IPS-NIHi11 (cell line): ENCODE measurements at regions not wholly inside any gene's neighbourhood (a gene's known extent, or its start where the extent isn't known, plus 50 kb on each side); places are given as distances from the start of the nearest gene placed in this dataset.
A peak's percentile ranks its signal among the peaks of the same experiment; 100 is the strongest.
"Not testable (repeated sequence)": the region's sequence is repeated elsewhere in the genome, so short reads cannot be mapped to it uniquely, and the experiment has no call there.

Experiments
- DNase-seq: peaks from one replicate; pipeline ENCODE4 v3.0.0; 2012; ENCODE audit warnings: mixed read lengths, low spot score

- not testable (repeated sequence) for DNase-seq
These were observed 369.3 kb upstream of the SFSWAP start for GRCh38 chr12:131341608-131342007.

- DNase-seq = not testable (repeated sequence)
These were observed 367.5 kb upstream of the SFSWAP start for GRCh38 chr12:131343436-131343835.

- not testable (repeated sequence) for DNase-seq
These were observed 366.0 kb upstream of the SFSWAP start for GRCh38 chr12:131344715-131345520.

GRCh38 chr12:131345521-131346436, 365.1 kb upstream of the SFSWAP start:
- DNase-seq = no peak

- DNase-seq = no peak
These were observed 364.1 kb upstream of the SFSWAP start for GRCh38 chr12:131346555-131347344.

- no peak for DNase-seq
These were observed 363.6 kb upstream of the SFSWAP start for GRCh38 chr12:131347345-131347714.

- DNase-seq = no peak
These were observed 363.2 kb upstream of the SFSWAP start for GRCh38 chr12:131347732-131348131.

- DNase-seq = no peak
These were observed 362.7 kb upstream of the SFSWAP start for GRCh38 chr12:131348231-131348630.

- DNase-seq = no peak
These were observed 362.2 kb upstream of the SFSWAP start for GRCh38 chr12:131348646-131349045.

- no peak for DNase-seq
These were observed 361.3 kb upstream of the SFSWAP start for GRCh38 chr12:131349397-131350127.

- no peak for DNase-seq
These were observed 360.0 kb upstream of the SFSWAP start for GRCh38 chr12:131350943-131351318.

- DNase-seq = peak; percentile 41
These were observed 359.4 kb upstream of the SFSWAP start for GRCh38 chr12:131351319-131352028.

- no peak for DNase-seq
These were observed 358.5 kb upstream of the SFSWAP start for GRCh38 chr12:131352296-131352900.

GRCh38 chr12:131353376-131353775, 357.5 kb upstream of the SFSWAP start:
- no peak for DNase-seq

- DNase-seq = no peak
These were observed 357.1 kb upstream of the SFSWAP start for GRCh38 chr12:131353826-131354225.

GRCh38 chr12:131355361-131356245, 355.3 kb upstream of the SFSWAP start:
- no peak for DNase-seq

- no peak for DNase-seq
These were observed 354.3 kb upstream of the SFSWAP start for GRCh38 chr12:131356485-131357184.

GRCh38 chr12:131357185-131357747, 353.6 kb upstream of the SFSWAP start:
- DNase-seq = no peak
